Mesothelial cell of epicardium (in vitro differentiated cells): ENCODE measurements at regions not wholly inside any gene's neighbourhood (a gene's known extent, or its start where the extent isn't known, plus 50 kb on each side); places are given as distances from the start of the nearest gene placed in this dataset.

Experiments used
- DNase-seq, 2 experiments: peaks; one replicate each; pipeline ENCODE4 v3.0.0; 2021; ENCODE audit warnings: low spot score in 2 of 2; ENCODE audit not compliant: unreplicated experiment in 2 of 2
- H3K27ac Mint-ChIP-seq: 2 replicates; pipeline ENCODE4 v1.8.0; 2021; ENCODE audit warnings: mixed read lengths
- H3K27me3 Mint-ChIP-seq: 2 replicates; pipeline ENCODE4 v1.8.0; 2021; ENCODE audit warnings: low read depth, mixed read lengths
- H3K36me3 Mint-ChIP-seq: 2 replicates; pipeline ENCODE4 v1.8.0; 2021; ENCODE audit warnings: mixed read lengths
- H3K4me1 Mint-ChIP-seq: 2 replicates; pipeline ENCODE4 v1.8.0; 2021; ENCODE audit warnings: mixed read lengths
- H3K4me3 Mint-ChIP-seq: 2 replicates; pipeline ENCODE4 v1.8.0; 2021; ENCODE audit warnings: mild to moderate bottlenecking, moderate library complexity, mixed read lengths
- H3K9me3 Mint-ChIP-seq: 2 replicates; pipeline ENCODE4 v1.8.0; 2021; ENCODE audit warnings: mixed read lengths
- TF ChIP-seq, protein P1 (sequence below): fragments of 200-600 bp; sonication (generic); IDR thresholded peaks from one replicate; pipeline ENCODE4 v1.5.0; 2021; ENCODE audit warnings: antibody characterized with exemption; ENCODE audit not compliant: unreplicated experiment

DNA sequence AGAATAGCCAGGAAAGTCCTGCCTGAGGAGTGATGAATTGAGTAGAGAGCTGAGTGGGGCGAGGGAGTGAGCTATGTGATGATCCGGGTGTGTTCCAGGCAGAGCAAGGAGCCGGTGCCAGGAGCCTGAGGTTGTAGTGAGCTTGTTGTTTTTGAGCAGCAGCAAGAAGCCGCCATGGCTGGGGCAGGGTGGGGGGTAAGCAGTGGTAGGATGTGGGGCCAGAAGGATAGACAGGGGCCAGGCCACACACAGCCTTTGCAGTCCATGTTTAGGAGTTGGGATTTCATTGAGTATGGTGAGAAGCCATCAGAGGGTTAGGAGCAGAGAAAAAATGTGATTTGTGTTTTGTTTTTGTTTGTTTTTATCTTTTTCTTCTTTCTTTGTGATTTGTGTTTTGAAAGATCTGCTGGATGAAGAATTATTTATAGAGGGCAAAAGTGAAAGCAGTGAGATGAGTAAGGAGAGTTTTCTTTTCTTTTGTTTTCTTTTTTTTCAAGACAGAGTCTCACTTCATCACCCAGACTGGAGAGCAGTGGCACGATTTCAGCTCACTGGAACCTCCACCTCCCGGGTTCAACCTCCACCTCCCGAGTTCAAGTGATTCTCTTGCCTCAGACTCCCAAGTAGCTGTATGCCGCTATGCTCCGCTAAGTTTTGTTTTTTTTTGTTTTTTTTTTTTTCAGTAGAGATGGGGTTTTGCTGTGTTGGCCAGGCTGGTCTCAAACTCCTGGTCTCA lies 92.3 kb upstream of the BCAT1 start:
- H3K36me3 Mint-ChIP-seq, result peaks cover 1% of the 10 kb centered on the region
- H3K9me3 Mint-ChIP-seq, result peaks cover 18% of the 10 kb centered on the region
- no peaks in the 10 kb centered on the region for H3K27me3 Mint-ChIP-seq
- peak overlapping the region; percentile 10 for H3K27ac Mint-ChIP-seq
- no peak for DNase-seq
- no peak overlapping the region for H3K4me3 Mint-ChIP-seq
- peaks cover 2% of the 10 kb centered on the region for H3K4me1 Mint-ChIP-seq
- TF ChIP-seq, protein P1, sequence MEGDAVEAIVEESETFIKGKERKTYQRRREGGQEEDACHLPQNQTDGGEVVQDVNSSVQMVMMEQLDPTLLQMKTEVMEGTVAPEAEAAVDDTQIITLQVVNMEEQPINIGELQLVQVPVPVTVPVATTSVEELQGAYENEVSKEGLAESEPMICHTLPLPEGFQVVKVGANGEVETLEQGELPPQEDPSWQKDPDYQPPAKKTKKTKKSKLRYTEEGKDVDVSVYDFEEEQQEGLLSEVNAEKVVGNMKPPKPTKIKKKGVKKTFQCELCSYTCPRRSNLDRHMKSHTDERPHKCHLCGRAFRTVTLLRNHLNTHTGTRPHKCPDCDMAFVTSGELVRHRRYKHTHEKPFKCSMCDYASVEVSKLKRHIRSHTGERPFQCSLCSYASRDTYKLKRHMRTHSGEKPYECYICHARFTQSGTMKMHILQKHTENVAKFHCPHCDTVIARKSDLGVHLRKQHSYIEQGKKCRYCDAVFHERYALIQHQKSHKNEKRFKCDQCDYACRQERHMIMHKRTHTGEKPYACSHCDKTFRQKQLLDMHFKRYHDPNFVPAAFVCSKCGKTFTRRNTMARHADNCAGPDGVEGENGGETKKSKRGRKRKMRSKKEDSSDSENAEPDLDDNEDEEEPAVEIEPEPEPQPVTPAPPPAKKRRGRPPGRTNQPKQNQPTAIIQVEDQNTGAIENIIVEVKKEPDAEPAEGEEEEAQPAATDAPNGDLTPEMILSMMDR, result no peak

DNA sequence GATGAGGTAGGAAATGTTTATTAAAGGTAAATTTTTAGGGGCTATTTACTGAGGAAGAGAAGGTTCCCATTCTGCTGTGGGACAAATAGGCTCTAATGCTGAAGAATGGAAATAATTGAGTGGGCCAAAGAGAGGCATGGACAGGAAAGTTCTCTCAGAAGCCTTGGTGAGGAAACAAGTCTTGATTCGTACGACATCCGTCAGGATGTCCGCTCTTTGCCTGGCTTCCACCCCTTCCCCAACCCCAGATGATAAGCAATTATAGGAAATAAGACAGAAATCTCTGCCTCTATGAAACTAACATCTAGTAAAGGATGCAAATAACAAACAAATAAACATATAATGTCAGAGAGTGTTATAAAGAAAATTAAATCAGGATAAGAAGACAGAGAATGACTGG lies 91.7 kb upstream of the BCAT1 start:
- Mint-ChIP-seq H3K4me1 (peaks cover 2% of the 10 kb centered on the region), H3K27ac (no peak overlapping the region), H3K9me3 (peaks cover 12% of the 10 kb centered on the region), H3K4me3 (no peak overlapping the region), H3K27me3 (no peaks in the 10 kb centered on the region), H3K36me3 (no peaks in the 10 kb centered on the region)
- DNase-seq, result no peak
- TF ChIP-seq, protein P1, result no peak

DNA sequence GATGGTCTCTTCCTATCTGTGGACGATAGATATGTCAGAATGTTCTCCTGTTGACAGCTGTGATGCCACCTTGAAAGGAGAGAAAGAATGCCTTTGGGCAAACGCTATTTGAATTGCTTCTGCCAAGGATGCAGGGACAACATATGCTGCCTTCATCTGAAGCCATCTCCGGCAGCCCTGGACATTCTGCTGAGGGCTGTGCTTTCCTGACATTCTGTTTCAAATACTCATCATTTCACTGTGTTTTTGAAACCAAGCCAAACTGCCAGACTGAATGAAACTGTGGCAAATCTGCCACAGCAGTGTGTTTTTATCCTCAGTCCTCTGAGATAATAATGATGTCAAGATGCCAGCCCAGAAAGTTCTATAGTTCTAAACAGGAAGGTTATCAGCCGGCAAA lies 85.8 kb upstream of the BCAT1 start:
- DNase-seq, result no peak
- no peak overlapping the region for H3K4me3 Mint-ChIP-seq

DNA sequence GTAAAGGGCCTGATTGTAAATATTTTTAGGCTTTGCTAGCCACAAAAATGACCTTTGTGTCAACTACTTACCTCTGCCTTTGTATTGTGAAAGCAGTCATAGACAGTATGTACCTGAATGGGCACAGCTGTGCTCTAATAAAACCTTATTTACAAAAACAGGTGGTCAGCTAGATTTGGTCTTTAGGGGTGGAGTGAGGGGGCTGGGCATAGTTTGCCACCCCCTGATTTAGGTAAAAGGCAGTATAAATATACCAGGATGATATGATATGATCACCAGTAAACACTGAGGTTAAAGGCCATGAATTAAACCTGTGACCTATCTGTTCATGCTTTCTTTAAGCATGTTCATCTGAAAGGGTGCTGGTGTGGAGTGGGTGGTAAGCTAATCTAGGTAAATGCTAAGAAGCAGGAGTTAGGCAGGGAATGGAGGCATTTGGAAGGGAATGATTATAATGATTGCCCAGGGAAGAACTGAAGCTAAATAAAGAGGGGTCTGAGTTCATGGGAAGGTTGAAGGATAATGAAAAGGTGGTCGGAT lies 77.1 kb upstream of the BCAT1 start:
- Mint-ChIP-seq H3K4me3 (no peak overlapping the region), H3K36me3 (no peaks in the 10 kb centered on the region), H3K9me3 (no peaks in the 10 kb centered on the region), H3K4me1 (no peaks in the 10 kb centered on the region), H3K27me3 (no peaks in the 10 kb centered on the region), H3K27ac (no peak overlapping the region)
- TF ChIP-seq, protein P1, result no peak
- no peak for DNase-seq

More for the DNA sequence above, 85.8 kb upstream of the BCAT1 start:
- no peaks in the 10 kb centered on the region for H3K36me3 Mint-ChIP-seq
- TF ChIP-seq, protein P1, result no peak
- no peak overlapping the region for H3K27ac Mint-ChIP-seq
- peaks cover 3% of the 10 kb centered on the region for H3K4me1 Mint-ChIP-seq
- no peaks in the 10 kb centered on the region for H3K9me3 Mint-ChIP-seq
- peaks cover 4% of the 10 kb centered on the region for H3K27me3 Mint-ChIP-seq

DNA sequence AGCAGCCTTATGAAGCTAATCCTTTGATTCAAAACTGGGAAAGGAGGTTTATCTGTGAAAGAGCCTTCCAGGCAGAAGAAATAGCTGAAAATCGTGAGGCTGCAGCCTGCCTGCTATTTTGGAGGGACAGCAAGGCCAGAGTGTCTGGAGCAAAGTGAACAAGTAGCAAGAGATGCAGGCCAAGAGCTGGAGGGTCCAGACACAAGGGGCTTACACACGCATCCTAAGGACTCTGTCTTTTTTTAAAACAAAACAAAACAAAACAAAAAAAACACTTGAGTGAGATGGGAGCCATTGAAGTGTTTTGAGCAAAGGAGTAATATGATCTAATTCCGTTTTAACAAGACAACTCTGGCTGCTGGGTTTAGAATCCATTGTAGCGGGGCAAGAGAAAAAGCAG lies 76.4 kb upstream of the BCAT1 start:
- Mint-ChIP-seq H3K9me3 (peaks cover 1% of the 10 kb centered on the region), H3K27ac (no peak overlapping the region), H3K36me3 (no peaks in the 10 kb centered on the region), H3K4me3 (no peak overlapping the region), H3K4me1 (no peaks in the 10 kb centered on the region), H3K27me3 (no peaks in the 10 kb centered on the region)
- DNase-seq, result no peak
- TF ChIP-seq, protein P1, result no peak
